WI38 (cell line): ENCODE measurements at regions not wholly inside any gene's neighbourhood (a gene's known extent, or its start where the extent isn't known, plus 50 kb on each side); places are given as distances from the start of the nearest gene placed in this dataset.

Experiments used
- H3K4me3 ChIP-seq: 2 replicates; pipeline ENCODE4 v1.5.1; 2011; ENCODE audit warnings: low read depth, mild to moderate bottlenecking, control low read depth, low read length
- TF ChIP-seq, protein P1 (sequence below): IDR thresholded peaks from 2 replicates; pipeline ENCODE4 v1.5.1; 2012; ENCODE audit warnings: low read depth, mild to moderate bottlenecking, control low read depth, low read length

DNA sequence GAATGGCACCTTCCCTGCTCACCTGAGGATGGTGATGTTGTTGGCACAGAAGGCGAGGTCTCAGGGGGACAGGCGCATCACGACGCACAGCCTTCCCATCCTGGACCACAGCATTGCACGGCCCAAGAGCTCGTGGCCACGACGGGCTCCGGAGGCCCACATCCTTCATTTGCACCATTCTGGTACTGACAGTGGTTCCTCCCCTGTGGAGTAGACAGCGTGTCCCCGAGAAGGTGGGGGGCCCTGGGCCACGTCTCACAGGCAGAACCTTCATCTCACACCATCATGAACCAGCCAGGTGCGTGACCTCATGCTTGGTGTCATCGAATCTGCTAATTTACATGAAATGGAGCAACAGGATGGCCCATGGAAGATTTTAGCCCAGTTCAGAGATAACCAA lies 180.0 kb downstream of the CTTN start:
- H3K4me3 ChIP-seq: no peak overlapping the region
- TF ChIP-seq, protein P1, sequence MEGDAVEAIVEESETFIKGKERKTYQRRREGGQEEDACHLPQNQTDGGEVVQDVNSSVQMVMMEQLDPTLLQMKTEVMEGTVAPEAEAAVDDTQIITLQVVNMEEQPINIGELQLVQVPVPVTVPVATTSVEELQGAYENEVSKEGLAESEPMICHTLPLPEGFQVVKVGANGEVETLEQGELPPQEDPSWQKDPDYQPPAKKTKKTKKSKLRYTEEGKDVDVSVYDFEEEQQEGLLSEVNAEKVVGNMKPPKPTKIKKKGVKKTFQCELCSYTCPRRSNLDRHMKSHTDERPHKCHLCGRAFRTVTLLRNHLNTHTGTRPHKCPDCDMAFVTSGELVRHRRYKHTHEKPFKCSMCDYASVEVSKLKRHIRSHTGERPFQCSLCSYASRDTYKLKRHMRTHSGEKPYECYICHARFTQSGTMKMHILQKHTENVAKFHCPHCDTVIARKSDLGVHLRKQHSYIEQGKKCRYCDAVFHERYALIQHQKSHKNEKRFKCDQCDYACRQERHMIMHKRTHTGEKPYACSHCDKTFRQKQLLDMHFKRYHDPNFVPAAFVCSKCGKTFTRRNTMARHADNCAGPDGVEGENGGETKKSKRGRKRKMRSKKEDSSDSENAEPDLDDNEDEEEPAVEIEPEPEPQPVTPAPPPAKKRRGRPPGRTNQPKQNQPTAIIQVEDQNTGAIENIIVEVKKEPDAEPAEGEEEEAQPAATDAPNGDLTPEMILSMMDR: no peak

DNA sequence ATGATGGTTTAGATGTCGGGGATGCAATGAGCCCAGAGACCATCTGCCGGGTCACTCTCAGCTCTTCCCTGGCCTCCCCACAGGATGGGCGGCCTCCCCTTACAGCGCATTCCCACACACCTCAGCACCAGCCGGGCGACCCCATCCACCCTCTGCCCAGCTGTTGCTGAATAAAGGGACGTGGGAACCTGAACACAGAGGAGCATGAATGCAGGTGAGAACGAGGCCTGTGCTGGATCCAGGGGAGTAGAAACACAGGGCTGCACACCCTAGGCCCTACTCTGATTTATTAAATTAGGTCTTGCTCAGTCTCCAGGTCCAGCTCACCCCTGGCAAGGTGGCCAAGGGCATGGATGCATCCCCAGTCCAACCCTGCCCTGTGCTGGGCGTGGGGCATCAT lies 180.5 kb downstream of the CTTN start:
- TF ChIP-seq, protein P1: no peak
- no peak overlapping the region for H3K4me3 ChIP-seq

GRCh38 chr11:70579316-70579955 lies 181.1 kb downstream of the CTTN start:
- H3K4me3 ChIP-seq: no peak overlapping the region
- TF ChIP-seq, protein P1: no peak

- TF ChIP-seq, protein P1: no peak
- no peak overlapping the region for H3K4me3 ChIP-seq
Observed at GRCh38 chr11:70580036-70580805, 181.9 kb downstream of the CTTN start.

- TF ChIP-seq, protein P1: no peak
- no peak overlapping the region for H3K4me3 ChIP-seq
Observed at GRCh38 chr11:70581991-70582885, 183.9 kb downstream of the CTTN start.

DNA sequence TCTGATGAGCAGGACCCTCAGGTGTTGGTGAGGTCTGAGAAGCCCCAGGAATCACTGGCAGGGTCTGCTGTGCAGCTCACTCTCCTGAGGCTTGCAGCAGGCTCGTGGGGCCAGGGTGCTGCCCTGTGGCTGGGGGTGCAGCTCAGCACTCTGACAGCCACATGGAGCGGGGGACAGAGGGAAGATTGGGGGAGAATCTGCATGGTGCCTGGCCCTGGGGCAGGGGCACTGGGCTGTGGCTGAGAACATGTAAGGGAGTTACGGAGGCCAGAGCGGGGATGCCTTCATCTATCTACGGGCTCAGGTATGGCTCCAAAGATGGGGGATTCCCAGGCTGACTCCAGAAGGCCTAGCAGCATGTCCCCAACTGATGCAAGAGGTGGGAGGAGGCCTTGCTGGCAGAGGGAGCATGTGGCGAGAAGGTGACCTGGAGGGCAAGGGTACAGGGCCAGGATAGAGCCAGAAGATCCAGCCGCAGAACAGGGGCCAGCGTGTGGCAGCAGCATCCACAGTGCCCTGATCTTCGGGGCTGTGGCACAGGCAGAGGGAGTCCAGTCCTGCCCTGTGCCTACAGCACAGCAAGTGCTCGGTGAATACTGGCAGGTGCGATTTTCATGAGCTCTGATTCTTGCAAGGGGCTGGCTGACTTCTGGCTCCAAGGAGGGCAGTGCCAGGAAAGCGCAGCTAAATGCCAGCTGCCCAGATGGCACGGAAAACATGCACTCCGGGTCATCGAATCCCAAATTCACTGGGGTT lies 184.7 kb downstream of the CTTN start:
- TF ChIP-seq, protein P1: no peak

More for the DNA sequence above, 184.7 kb downstream of the CTTN start:
- no peak overlapping the region for H3K4me3 ChIP-seq
